ENCODE measurements at regions not wholly inside any gene's neighbourhood (a gene's known extent, or its start where the extent isn't known, plus 50 kb on each side); places are given as distances from the start of the nearest gene placed in this dataset.

- intact Hi-C loops (cut with micrococcal nuclease): no loop called here
- CTCF ChIA-PET (ENCODE audit: low intra/inter-chr PET ratio): no interaction called here
Measured at GRCh38 chr13:40391788-40392187, 274.7 kb downstream of the FOXO1 start.

More at GRCh38 chr13:40391788-40392187, 274.7 kb downstream of the FOXO1 start:
- Histone ChIP-seq H3K4me2 (ENCODE audit: insufficient read depth, low read length) (no peak overlapping the region), H3K79me2 (ENCODE audit: control insufficient read depth, insufficient read depth, low read length) (no peaks in the 10 kb centered on the region), H3K36me3 (ENCODE audit: control insufficient read depth, insufficient read depth, low read length) (no peaks in the 10 kb centered on the region), H3K9me3 (replicated peaks; ENCODE audit: control insufficient read depth, insufficient read depth, low read depth, low read length) (no peaks in the 10 kb centered on the region), H3K9ac (ENCODE audit: insufficient read depth in 1 of 2, low read depth in 2 of 2, low read length in 2 of 2) (no peak overlapping the region), H3K4me1 (replicated peaks in 1 of 2; ENCODE audit: control insufficient read depth in 2 of 2, insufficient read depth in 2 of 2, low read length in 2 of 2) (no peaks in the 10 kb centered on the region), H3K4me3 (no peak overlapping the region), H4K20me1 (replicated peaks; ENCODE audit: control insufficient read depth, insufficient read depth, low read length) (no peaks in the 10 kb centered on the region), H2AFZ (ENCODE audit: low read depth, low read length) (no peak overlapping the region), H3K27ac (ENCODE audit: extremely low read depth, low read depth, low read length) (no peak overlapping the region), H3K27me3 (ENCODE audit: control insufficient read depth in 2 of 2, insufficient read depth in 2 of 2, low read length in 2 of 2) (peaks cover 0 to 15% of the 10 kb centered on the region in 2 experiments; a peak in 2 of 5 replicates), H3K9me1 (ENCODE audit: control insufficient read depth, insufficient read depth, low read length) (no peaks in the 10 kb centered on the region)
- DNase-seq (ENCODE audit: extremely low read depth in 1 of 4, low spot score in 3 of 4): no peak
- in situ Hi-C loops (cut with MboI): no loop called here
- WGBS (ENCODE audit: insufficient coverage, low coverage, missing lambda C conversion rate): 0% methylated on average over 5 of the region's 5 CpGs
- POLR2A ChIA-PET: no interaction called here
- no peak for FAIRE-seq
- TF ChIP-seq ZNF174 (CRISPR knock-in tag; IDR thresholded peaks at IDR 0.05): no peak
- TF ChIP-seq, protein P1, sequence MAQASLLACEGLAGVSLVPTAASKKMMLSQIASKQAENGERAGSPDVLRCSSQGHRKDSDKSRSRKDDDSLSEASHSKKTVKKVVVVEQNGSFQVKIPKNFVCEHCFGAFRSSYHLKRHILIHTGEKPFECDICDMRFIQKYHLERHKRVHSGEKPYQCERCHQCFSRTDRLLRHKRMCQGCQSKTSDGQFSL (CRISPR knock-in tag; IDR thresholded peaks at IDR 0.05): no peak
- TF ChIP-seq, protein P1 (tag; IDR thresholded peaks at IDR 0.05): no peak
- TF ChIP-seq PHF8 (IDR thresholded peaks at IDR 0.05; ENCODE audit: borderline replicate concordance, low read length): no peak
- TF ChIP-seq SNIP1 (IDR thresholded peaks at IDR 0.05; ENCODE audit: low read depth): no peak
- no peak for TF ChIP-seq ZNF780A (CRISPR knock-in tag; IDR thresholded peaks at IDR 0.05)
- no peak for TF ChIP-seq POLR2AphosphoS2 (IDR thresholded peaks at IDR 0.05; ENCODE audit: low read length)
- TF ChIP-seq ZNF354B (CRISPR knock-in tag; IDR thresholded peaks at IDR 0.05): no peak
- no peak for TF ChIP-seq HIVEP1 (CRISPR knock-in tag; IDR thresholded peaks at IDR 0.05)
- no peak for TF ChIP-seq ARID3B (CRISPR knock-in tag; IDR thresholded peaks at IDR 0.05; ENCODE audit: borderline replicate concordance)
- no peak for TF ChIP-seq IRF9 (tag; IDR thresholded peaks at IDR 0.05)
- no peak for TF ChIP-seq ZNF184 (CRISPR knock-in tag; IDR thresholded peaks at IDR 0.05)
- TF ChIP-seq POLR2H (tag; IDR thresholded peaks at IDR 0.05; ENCODE audit: low read depth): no peak
- no peak for TF ChIP-seq ZNF436 (CRISPR knock-in tag; IDR thresholded peaks at IDR 0.05)
- no peak for TF ChIP-seq RBM15 (IDR thresholded peaks at IDR 0.05; ENCODE audit: insufficient read depth, low read length)
- TF ChIP-seq SUPT5H (IDR thresholded peaks at IDR 0.05): no peak
- TF ChIP-seq HDAC3 (IDR thresholded peaks at IDR 0.05; ENCODE audit: borderline replicate concordance, partially characterized antibody): no peak
- TF ChIP-seq, protein P2, sequence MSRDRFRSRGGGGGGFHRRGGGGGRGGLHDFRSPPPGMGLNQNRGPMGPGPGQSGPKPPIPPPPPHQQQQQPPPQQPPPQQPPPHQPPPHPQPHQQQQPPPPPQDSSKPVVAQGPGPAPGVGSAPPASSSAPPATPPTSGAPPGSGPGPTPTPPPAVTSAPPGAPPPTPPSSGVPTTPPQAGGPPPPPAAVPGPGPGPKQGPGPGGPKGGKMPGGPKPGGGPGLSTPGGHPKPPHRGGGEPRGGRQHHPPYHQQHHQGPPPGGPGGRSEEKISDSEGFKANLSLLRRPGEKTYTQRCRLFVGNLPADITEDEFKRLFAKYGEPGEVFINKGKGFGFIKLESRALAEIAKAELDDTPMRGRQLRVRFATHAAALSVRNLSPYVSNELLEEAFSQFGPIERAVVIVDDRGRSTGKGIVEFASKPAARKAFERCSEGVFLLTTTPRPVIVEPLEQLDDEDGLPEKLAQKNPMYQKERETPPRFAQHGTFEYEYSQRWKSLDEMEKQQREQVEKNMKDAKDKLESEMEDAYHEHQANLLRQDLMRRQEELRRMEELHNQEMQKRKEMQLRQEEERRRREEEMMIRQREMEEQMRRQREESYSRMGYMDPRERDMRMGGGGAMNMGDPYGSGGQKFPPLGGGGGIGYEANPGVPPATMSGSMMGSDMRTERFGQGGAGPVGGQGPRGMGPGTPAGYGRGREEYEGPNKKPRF (IDR thresholded peaks at IDR 0.05; ENCODE audit: low read depth, low read length): no peak
- TF ChIP-seq SMC3 (conservative IDR thresholded peaks at IDR 0.05; ENCODE audit: insufficient read depth, low read depth, low read length): no peak
- no peak for TF ChIP-seq ZNF785 (CRISPR knock-in tag; IDR thresholded peaks at IDR 0.05)
- no peak for ATAC-seq
- no TSS peak for BruUV-seq (replicated peaks)
